ENCODE measurements at regions not wholly inside any gene's neighbourhood (a gene's known extent, or its start where the extent isn't known, plus 50 kb on each side); places are given as distances from the start of the nearest gene placed in this dataset.
A peak's percentile ranks its signal among the peaks of the same experiment; 100 is the strongest.

DNA sequence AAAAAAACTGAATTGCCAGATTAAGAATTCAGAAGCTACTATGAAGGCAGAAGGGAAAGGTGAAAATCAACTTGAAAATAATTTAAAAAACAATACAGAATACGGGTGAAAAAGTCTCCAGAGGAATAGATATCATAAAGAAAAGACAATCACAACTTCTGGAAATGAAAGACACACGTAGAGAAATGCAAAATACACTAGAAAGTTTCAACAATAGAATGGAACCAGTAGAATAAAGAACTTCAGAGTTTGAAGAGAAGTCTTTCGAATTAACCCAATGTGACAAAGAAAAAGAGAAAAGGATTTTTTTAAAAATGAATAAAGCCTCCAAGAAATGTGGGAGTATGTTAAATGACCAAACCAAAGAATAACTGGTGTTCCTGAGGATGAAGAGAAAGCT is 263.8 kb upstream of the FAT3 start:
- DNase-seq (ENCODE audit: low spot score) (no peak), FAIRE-seq (no peak)

DNA sequence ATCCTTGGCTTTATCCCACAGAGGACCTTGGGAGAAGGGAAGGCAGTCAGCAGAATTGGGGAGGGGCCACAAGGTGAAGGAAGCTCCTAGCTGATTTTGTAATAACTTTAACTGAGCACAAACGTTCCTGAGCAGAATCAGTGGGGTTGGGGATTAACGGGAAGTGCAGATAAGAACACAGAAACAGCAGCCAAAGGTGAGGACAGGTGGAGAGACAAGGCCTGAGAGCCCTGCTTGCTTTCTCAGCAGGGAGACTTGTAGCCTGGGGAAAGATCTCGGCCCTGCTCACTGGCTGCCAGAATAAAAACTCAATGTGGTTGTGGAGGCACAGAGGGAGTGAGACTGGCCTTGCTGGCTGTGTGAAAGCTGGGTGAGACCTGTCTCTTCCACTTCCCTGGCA is 265.2 kb upstream of the FAT3 start:
- FAIRE-seq (no peak), DNase-seq (ENCODE audit: low spot score) (no peak)

- no peak for FAIRE-seq
- DNase-seq (ENCODE audit: low spot score) = no peak
Observed at GRCh38 chr11:91956711-91957110, 267.9 kb upstream of the FAT3 start.

GRCh38 chr11:91955206-91955605 is 269.4 kb upstream of the FAT3 start:
- DNase-seq (ENCODE audit: low spot score) (no peak), FAIRE-seq (no peak)

DNA sequence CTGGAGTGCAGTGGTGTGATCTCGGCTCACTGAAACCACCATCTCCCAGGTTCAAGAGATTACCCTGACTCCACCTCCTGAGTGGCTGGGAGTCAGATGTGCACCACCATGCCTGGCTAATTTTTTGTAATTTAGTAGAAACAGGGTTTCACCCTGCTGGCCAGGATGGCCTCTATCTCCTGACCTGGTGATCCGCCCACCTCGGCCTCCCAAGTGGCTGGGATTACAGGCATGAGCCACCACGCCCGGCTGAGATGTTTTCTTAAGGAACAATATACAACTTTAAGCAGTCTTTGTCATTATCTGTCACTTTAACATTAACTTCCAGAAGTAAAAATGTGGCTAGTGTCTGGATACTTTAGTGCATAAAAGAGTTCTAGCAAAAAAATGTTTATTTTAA is 272.6 kb upstream of the FAT3 start:
- FAIRE-seq (no peak), DNase-seq (ENCODE audit: low spot score) (no peak)

DNA sequence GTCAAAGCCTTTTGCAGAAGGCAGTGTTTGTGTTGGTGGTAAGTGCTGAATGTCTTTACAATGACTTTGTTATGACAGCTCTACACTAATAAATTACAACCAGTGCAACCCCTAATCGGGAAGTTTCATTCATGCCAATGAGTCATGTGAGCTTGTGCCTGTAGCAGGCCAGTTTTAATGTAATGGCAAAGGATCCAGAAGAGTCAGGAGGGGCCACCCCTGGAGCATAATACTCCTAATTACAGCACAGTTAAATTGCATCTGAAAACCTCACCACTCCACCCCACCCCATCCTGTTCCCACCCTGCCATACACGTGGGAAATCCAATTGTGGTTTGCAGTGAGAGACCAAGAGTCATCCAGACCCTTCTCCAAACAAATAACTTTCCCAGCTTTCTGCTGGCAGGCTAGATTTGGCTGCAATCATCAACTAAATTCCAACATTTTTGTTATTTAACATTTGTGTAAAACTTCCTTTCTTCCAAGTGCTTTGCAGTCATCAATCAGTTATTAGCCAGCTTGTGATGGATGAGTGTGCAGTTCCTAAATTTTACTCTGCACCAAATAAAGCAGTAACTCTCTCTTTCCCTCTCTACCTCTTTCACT is 277.3 kb upstream of the FAT3 start:
- no peak for DNase-seq (ENCODE audit: low spot score)
- no peak for FAIRE-seq

GRCh38 chr11:91946397-91946951 is 278.1 kb upstream of the FAT3 start:
- no peak for DNase-seq (ENCODE audit: low spot score)
- no peak for FAIRE-seq

GRCh38 chr11:91935120-91935519 is 289.5 kb upstream of the FAT3 start:
- DNase-seq (ENCODE audit: low spot score) (no peak), FAIRE-seq (no peak)

GRCh38 chr11:91932151-91932821 is 292.3 kb upstream of the FAT3 start:
- no peak for FAIRE-seq

GRCh38 chr11:91927448-91927847 is 297.2 kb upstream of the FAT3 start:
- no peak for FAIRE-seq
- DNase-seq (ENCODE audit: low spot score) = no peak

More at GRCh38 chr11:91932151-91932821, 292.3 kb upstream of the FAT3 start:
- no peak for DNase-seq (ENCODE audit: low spot score)

- no peak for FAIRE-seq
Observed at GRCh38 chr11:91926965-91927364, 297.7 kb upstream of the FAT3 start.

GRCh38 chr11:91922846-91923245 is 301.8 kb upstream of the FAT3 start:
- no peak for FAIRE-seq
- no peak for DNase-seq (ENCODE audit: low spot score)

More at GRCh38 chr11:91926965-91927364, 297.7 kb upstream of the FAT3 start:
- no peak for DNase-seq (ENCODE audit: low spot score)

GRCh38 chr11:91921974-91922373 is 302.6 kb upstream of the FAT3 start:
- DNase-seq (ENCODE audit: low spot score) (peak; percentile 18), FAIRE-seq (no peak)

DNA sequence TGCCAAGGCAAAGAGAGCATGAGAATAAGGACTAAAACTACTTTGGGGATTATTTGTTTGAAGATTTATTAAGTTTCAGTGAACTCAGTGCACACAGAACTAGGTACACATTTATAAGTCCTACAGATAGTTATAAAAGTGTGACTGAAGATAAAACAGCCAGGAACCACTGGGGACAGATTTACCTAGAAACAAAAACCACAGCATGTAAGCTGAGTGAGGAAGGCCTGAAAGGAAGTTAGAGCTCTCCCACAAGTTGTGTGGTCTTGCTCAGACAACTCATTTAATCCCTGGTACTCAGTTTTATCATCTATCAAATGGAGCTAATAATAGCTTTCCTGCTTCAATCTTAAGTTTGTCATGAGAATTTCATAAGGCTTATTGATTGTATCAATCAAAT is 311.2 kb upstream of the FAT3 start:
- DNase-seq (ENCODE audit: low spot score) = no peak
- no peak for FAIRE-seq

DNA sequence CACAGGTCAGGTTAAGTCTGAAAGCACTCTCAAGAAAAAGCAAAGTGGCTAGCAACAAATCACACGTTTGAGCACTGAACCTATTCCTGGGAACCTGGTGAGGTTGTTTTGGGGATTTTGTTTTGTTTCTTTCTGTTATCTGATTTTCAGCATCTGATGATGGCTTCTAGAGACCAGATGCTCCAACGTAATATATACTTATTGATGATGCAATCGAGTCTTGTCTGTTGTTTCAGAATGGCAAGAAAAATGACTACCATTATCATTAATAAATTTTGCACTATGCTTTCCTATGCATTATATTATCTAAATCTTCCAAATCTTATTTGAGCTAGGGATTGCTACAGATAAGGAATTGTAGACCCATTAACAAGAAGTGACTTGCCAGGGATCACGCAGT is 312.3 kb upstream of the FAT3 start:
- no peak for FAIRE-seq
- no peak for DNase-seq (ENCODE audit: low spot score)

DNA sequence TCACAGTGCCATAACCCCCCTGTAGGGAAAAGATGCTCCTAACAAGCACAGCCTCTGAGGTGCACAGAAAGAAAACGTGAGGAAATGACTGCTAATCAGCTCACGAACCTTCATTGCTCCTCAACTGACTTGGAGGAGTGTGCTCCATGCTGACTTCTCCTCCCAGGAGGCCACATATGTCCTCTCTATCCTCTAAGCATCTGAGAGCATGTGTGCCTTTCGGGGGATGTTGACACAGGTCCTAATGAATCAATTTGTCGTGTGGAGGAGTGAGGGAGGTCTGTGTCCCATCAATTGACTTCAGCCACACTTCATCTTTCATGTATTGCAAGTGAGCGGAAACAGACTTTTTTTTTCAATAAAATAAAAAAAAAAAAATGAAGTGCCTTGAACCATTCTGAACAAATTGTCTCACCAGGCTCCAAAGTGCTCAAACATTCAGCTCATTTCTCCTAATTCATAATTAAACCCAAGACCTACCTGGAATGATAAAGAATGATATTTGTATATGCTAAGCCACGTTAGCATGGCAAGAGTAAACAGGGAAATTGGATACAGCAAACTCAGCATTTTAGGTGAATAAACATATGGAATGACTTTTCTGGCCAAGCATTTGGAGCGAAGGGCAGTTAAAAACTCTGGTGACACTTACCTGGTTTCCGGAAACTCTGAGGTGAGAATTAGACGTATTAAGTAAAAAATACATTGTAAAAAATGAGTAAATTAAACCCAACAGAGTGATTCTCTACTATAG is 317.6 kb upstream of the FAT3 start:
- DNase-seq (ENCODE audit: low spot score) (no peak), FAIRE-seq (no peak)

GRCh38 chr11:91904792-91905785 is 319.5 kb upstream of the FAT3 start:
- DNase-seq (ENCODE audit: low spot score) = no peak
- FAIRE-seq = no peak

DNA sequence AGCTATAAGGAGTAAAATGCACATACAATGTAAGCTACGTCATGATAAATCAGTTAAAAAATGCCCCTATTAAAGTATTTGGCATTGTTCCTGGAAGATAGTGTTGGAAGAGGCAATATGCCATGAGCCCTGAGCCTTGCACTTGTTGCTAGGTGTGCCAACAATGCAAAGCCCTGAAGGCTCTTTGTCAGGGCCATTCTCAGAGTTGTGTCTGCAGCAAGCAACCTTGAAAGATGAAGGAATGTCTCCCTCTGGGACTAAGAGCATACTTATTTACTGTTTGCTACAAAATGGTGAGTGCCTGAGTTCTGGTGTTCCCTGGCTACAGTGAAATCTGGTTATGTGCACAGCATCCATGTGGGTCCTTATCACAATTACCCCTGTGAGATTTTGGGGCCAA is 322.3 kb upstream of the FAT3 start:
- DNase-seq (ENCODE audit: low spot score) (no peak), FAIRE-seq (no peak)

DNA sequence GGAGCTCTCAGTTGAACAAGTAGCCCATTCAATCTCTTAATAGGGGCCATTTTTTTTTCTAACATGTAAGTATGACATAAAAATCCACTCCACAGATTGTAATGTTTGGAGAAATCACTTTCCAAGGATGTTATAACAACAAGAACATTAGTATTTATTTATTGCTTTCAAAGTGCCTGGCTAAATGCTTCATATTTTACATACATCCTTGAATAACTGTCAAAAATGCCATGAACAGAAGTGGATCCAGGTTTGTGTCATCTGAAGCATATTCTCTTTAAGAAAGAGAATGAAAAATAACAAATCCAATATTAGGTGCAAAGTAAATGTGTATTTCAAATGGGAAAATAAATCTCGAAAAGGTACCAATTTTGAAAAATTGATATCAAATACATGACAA is 344.0 kb upstream of the FAT3 start:
- no peak for DNase-seq (ENCODE audit: low spot score)
- FAIRE-seq = no peak

DNA sequence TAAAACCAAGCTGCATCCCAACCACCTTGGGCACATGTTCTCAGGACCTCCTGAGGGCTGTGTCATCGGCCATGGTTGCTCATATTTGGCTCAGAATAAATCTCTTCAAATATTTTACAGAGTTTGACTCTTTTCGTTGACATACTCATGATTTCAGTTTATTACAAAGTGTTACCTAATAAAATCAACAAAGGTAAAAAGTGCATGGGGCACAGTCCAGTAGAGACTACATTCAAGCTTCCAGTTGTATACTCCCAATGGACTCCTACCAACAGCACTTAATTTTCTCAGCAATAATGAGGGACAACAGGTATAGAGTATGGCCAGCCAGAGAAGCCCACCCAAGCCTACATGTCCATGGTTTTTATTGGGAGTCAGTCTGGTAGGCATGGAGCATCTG is 347.9 kb upstream of the FAT3 start:
- FAIRE-seq (no peak), DNase-seq (ENCODE audit: low spot score) (no peak)

- no peak for FAIRE-seq
- no peak for DNase-seq (ENCODE audit: low spot score)
Observed at GRCh38 chr11:91872243-91872642, 352.4 kb upstream of the FAT3 start.

All from RCC 7860 (cell line).